ENCODE measurements at regions not wholly inside any gene's neighbourhood (a gene's known extent, or its start where the extent isn't known, plus 50 kb on each side); places are given as distances from the start of the nearest gene placed in this dataset.

- no peak for TF ChIP-seq REST (IDR thresholded peaks at IDR 0.05; ENCODE audit: insufficient replicate concordance, low read depth)
- TF ChIP-seq CTCF (IDR thresholded peaks at IDR 0.05; ENCODE audit: insufficient read depth, low read length), result no peak
- TF ChIP-seq POLR2AphosphoS5 (IDR thresholded peaks at IDR 0.05; ENCODE audit: low read depth), result no peak
- no peak for TF ChIP-seq GABPA (IDR thresholded peaks at IDR 0.05; ENCODE audit: low read depth)
- TF ChIP-seq SPI1 (IDR thresholded peaks at IDR 0.05; ENCODE audit: borderline replicate concordance, low read depth), result no peak
- no peak overlapping the region for H3K27ac ChIP-seq (replicated peaks)
- no peak for DNase-seq (ENCODE audit: low read depth in 1 of 2, low spot score in 1 of 2)
- H3K4me3 ChIP-seq (replicated peaks; ENCODE audit: insufficient read depth, low read length), result no peak overlapping the region
- no peaks in the 10 kb centered on the region for H3K27me3 ChIP-seq (ENCODE audit: insufficient read depth, poor library complexity, severe bottlenecking)
Observed at GRCh38 chr13:88526853-88527215, 855.7 kb downstream of the SLITRK5 start.

GRCh38 chr13:88541994-88542393 lies 870.8 kb downstream of the SLITRK5 start:
- no peak overlapping the region for H3K4me3 ChIP-seq (replicated peaks; ENCODE audit: insufficient read depth, low read length)
- TF ChIP-seq GABPA (IDR thresholded peaks at IDR 0.05; ENCODE audit: low read depth) (no peak), CTCF (IDR thresholded peaks at IDR 0.05; ENCODE audit: insufficient read depth, low read length) (no peak), POLR2AphosphoS5 (IDR thresholded peaks at IDR 0.05; ENCODE audit: low read depth) (no peak), REST (IDR thresholded peaks at IDR 0.05; ENCODE audit: insufficient replicate concordance, low read depth) (no peak), SPI1 (IDR thresholded peaks at IDR 0.05; ENCODE audit: borderline replicate concordance, low read depth) (no peak)
- H3K27me3 ChIP-seq (ENCODE audit: insufficient read depth, poor library complexity, severe bottlenecking), result no peaks in the 10 kb centered on the region
- H3K27ac ChIP-seq (replicated peaks), result no peak overlapping the region
- no peak for DNase-seq (ENCODE audit: low read depth in 1 of 2, low spot score in 1 of 2)

- Histone ChIP-seq H3K27me3 (ENCODE audit: insufficient read depth, poor library complexity, severe bottlenecking) (no peaks in the 10 kb centered on the region), H3K4me3 (replicated peaks; ENCODE audit: insufficient read depth, low read length) (no peak overlapping the region), H3K27ac (replicated peaks) (no peak overlapping the region)
- DNase-seq (ENCODE audit: low read depth in 1 of 2, low spot score in 1 of 2), result no peak
- no peak for TF ChIP-seq CTCF (IDR thresholded peaks at IDR 0.05; ENCODE audit: insufficient read depth, low read length)
- no peak for TF ChIP-seq POLR2AphosphoS5 (IDR thresholded peaks at IDR 0.05; ENCODE audit: low read depth)
- no peak for TF ChIP-seq GABPA (IDR thresholded peaks at IDR 0.05; ENCODE audit: low read depth)
- TF ChIP-seq REST (IDR thresholded peaks at IDR 0.05; ENCODE audit: insufficient replicate concordance, low read depth), result no peak
- no peak for TF ChIP-seq SPI1 (IDR thresholded peaks at IDR 0.05; ENCODE audit: borderline replicate concordance, low read depth)
Observed at GRCh38 chr13:88544836-88545235, 873.7 kb downstream of the SLITRK5 start.
